Cardiac septum (tissue), 1 donor: ENCODE measurements at regions not wholly inside any gene's neighbourhood (a gene's known extent, or its start where the extent isn't known, plus 50 kb on each side); places are given as distances from the start of the nearest gene placed in this dataset.
"Not testable (repeated sequence)": the region's sequence is repeated elsewhere in the genome, so short reads cannot be mapped to it uniquely, and the experiment has no call there.

ENCODE experiments used
- DNase-seq: peaks from one replicate; pipeline ENCODE4 v3.0.0-alpha.2; 2020; ENCODE audit warnings: low spot score
- intact Hi-C: fragments of 100-400 bp; cut with DNase I; formaldehyde crosslinking; loops from one replicate; pipeline ENCODE4 v1.14.0; 2022
- donor health status: DM: no; HTN: no; CAD: no.

- intact Hi-C loops, DNase-seq: not testable (repeated sequence)
Measured at GRCh38 chr14:106004937-106005795, 478.8 kb downstream of the TMEM121 start.

GRCh38 chr14:106006043-106006442, 479.7 kb downstream of the TMEM121 start:
- intact Hi-C loops, DNase-seq: not testable (repeated sequence)

- intact Hi-C loops, DNase-seq: not testable (repeated sequence)
Measured at GRCh38 chr14:106006716-106007115, 480.3 kb downstream of the TMEM121 start.

GRCh38 chr14:106010783-106011182, 484.4 kb downstream of the TMEM121 start:
- DNase-seq: no peak

GRCh38 chr14:106011631-106012360, 485.4 kb downstream of the TMEM121 start:
- DNase-seq, intact Hi-C loops: not testable (repeated sequence)

More at GRCh38 chr14:106010783-106011182, 484.4 kb downstream of the TMEM121 start:
- intact Hi-C loops: no loop called here

GRCh38 chr14:106012361-106012725, 486.0 kb downstream of the TMEM121 start:
- intact Hi-C loops: not testable (repeated sequence)

GRCh38 chr14:106013879-106014376, 487.5 kb downstream of the TMEM121 start:
- no peak for DNase-seq
- intact Hi-C loops: no loop called here

More at GRCh38 chr14:106012361-106012725, 486.0 kb downstream of the TMEM121 start:
- not testable (repeated sequence) for DNase-seq

- intact Hi-C loops: not testable (repeated sequence)
Measured at GRCh38 chr14:106017952-106018351, 491.6 kb downstream of the TMEM121 start.

GRCh38 chr14:106021832-106022231, 495.4 kb downstream of the TMEM121 start:
- no peak for DNase-seq
- intact Hi-C loops: no loop called here

More at GRCh38 chr14:106017952-106018351, 491.6 kb downstream of the TMEM121 start:
- not testable (repeated sequence) for DNase-seq

- DNase-seq, intact Hi-C loops: not testable (repeated sequence)
Measured at GRCh38 chr14:106022648-106023047, 496.3 kb downstream of the TMEM121 start.

- intact Hi-C loops: no loop called here
- no peak for DNase-seq
Measured at GRCh38 chr14:106023411-106023810, 497.0 kb downstream of the TMEM121 start.

- intact Hi-C loops: no loop called here
- DNase-seq: no peak
Measured at GRCh38 chr14:106024983-106025604, 498.7 kb downstream of the TMEM121 start.

GRCh38 chr14:106026026-106026425, 499.6 kb downstream of the TMEM121 start:
- intact Hi-C loops: no loop called here
- no peak for DNase-seq

GRCh38 chr14:106027759-106028158, 501.4 kb downstream of the TMEM121 start:
- intact Hi-C loops, DNase-seq: not testable (repeated sequence)

GRCh38 chr14:106029959-106030358, 503.6 kb downstream of the TMEM121 start:
- intact Hi-C loops: no loop called here
- no peak for DNase-seq

GRCh38 chr14:106037380-106037779, 511.0 kb downstream of the TMEM121 start:
- intact Hi-C loops: no loop called here
- no peak for DNase-seq

GRCh38 chr14:106038263-106038662, 511.9 kb downstream of the TMEM121 start:
- intact Hi-C loops: no loop called here
- DNase-seq: no peak

- intact Hi-C loops: no loop called here
- DNase-seq: no peak
Measured at GRCh38 chr14:106039400-106039799, 513.0 kb downstream of the TMEM121 start.

GRCh38 chr14:106044515-106044914, 518.1 kb downstream of the TMEM121 start:
- no peak for DNase-seq
- intact Hi-C loops: no loop called here
